ENCODE measurements at regions not wholly inside any gene's neighbourhood (a gene's known extent, or its start where the extent isn't known, plus 50 kb on each side); places are given as distances from the start of the nearest gene placed in this dataset.
"Not testable (repeated sequence)": the region's sequence is repeated elsewhere in the genome, so short reads cannot be mapped to it uniquely, and the experiment has no call there.

DNA sequence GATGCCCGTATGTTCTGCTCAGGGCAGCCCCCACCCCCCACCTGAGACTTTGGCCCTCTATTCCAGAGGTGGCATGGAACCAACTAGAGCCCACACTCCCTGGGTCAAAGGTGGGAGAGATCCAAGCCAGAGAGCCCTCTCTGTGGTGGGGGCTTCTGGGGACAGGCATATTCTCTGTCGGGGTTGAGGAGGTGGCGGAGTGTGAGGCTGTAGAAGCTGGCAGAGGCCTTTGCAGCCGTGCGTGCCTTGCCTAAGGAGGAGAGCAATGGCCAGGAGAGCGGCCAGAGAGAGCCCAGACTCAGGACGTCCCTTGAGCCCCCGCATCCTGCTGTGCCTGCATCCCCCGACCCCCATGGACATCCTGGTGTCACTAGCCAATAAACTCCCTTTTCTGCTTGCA is 79.2 kb upstream of the HPCAL1 start:
- no peak for DNase-seq (ENCODE audit: low read depth, low spot score)

DNA sequence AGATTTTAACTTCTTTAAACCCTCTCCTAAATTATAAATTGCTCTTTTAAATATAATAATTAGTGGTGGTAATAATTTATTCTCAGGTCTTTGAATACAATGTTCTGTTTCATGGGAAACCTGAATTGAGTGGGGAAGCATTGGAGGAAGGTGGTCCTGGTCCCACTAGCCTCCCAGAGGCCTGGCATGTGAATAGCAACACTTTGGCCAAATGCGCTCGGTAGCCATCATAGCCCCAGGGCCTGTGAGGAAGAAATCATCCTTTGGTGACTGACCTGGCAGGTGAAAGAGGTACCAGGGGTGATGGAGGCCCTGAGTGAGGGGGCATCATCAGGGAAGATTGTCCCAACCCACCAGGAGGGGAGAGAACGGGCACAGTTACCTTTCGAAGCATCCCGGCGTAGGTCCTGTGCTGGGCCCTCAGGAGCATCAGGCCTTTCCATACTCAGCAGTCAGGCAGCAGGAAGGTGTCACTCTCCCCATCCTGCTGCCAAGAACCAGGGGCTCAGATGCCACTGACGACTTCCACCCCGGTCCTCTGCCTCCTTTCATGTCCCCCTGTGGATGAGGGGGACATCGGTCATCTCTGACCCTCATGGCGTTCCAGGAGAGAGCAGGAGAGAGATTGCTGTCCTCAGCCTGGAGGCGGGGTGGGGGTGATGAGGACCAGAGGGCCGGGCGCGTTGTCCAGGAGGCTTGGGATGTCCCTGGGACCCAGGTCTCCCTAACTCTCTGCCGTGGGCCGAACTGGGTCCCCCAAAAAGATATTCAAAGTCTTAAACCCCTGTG is 78.6 kb upstream of the HPCAL1 start:
- no peak for DNase-seq (ENCODE audit: low read depth, low spot score)

DNA sequence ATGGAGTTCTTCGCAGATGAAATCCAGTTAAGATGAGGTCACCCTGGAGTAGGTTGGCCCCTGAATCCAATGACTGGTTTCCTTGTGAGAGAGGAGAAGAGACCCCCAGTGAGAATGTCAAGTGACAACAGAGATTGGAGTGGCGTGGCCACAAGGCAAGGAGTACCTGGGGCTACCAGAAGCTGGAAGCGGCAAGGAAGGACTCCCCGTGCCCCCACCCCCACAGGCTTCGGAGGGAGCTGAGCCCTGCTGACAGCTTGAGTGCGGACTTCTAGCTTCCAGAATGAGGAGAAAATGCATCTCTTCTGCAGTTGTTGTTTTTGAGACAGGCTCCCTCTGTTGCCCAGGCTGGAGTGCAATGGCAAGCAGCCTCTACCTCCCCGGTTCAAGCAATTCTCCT is 78.0 kb upstream of the HPCAL1 start:
- DNase-seq (ENCODE audit: low read depth, low spot score): no peak

DNA sequence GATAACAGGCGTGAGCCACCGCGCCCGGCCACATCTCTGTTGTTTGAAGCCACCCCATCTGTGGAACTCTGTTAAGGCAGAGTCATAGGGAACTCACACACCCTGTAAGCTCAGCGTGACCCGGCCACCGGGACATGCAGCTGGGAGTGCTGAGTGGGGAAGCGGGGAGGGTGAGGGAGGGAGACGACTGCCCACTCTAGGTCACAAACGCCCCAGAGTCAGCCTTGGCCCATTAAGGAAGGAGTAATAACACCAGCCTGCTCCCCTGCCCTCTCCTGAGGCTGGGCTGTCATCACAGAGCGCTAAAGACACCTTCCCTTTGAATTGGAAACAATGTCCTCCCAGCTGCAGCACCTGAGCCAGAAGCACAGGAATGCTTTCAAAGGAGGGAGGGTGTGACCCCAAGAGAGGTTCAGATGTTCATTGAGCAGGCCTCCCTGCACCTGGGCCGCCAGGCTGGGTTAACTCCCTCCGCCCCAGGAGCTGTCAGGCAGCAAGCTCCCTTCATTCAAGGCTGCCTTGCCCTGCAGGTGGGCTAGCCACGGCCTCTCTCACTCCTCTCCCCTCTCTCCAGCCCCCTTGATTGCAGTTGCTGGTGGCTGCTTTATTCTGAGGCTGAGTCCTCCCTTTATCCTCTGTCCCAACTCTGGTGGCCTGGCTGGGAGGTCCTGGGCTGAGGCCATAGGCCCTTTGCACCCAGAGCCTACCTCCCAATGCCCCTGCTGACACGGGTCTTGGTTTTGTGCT is 77.2 kb upstream of the HPCAL1 start:
- no peak for DNase-seq (ENCODE audit: low read depth, low spot score)

DNA sequence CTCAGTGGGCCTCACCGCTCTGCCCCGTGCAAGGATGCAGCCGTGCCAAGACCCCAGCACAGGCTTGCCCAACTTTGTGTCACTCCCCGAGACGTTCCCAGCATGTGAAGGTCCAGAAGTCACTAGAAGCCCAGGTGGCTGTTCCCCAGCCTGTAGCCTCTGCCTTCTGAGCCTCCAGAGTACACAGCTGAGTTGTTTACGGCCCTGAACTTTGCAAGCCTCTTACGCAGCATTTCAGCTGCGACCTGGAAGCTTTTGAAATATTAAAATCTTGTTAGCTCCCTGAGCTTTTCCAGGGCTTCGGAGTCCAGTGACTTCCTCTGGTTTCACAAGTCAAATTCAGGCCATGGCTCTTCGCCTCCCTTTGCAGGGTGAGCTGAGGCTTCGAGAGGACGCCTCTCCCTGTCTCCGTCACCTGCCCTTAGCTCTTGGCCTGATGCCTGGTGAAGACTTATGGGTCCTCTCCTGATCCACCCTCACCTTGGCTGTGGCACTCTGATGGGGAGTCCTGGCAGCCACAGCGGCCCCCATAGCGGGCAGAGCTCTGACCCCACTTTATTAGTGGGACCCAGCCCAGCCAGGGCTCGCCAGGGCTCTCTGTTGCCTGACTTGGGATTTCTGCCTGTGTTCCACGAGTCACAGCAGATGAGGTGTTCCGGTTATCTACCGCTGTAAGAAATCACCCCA is 76.5 kb upstream of the HPCAL1 start:
- no peak for DNase-seq (ENCODE audit: low read depth, low spot score)

DNA sequence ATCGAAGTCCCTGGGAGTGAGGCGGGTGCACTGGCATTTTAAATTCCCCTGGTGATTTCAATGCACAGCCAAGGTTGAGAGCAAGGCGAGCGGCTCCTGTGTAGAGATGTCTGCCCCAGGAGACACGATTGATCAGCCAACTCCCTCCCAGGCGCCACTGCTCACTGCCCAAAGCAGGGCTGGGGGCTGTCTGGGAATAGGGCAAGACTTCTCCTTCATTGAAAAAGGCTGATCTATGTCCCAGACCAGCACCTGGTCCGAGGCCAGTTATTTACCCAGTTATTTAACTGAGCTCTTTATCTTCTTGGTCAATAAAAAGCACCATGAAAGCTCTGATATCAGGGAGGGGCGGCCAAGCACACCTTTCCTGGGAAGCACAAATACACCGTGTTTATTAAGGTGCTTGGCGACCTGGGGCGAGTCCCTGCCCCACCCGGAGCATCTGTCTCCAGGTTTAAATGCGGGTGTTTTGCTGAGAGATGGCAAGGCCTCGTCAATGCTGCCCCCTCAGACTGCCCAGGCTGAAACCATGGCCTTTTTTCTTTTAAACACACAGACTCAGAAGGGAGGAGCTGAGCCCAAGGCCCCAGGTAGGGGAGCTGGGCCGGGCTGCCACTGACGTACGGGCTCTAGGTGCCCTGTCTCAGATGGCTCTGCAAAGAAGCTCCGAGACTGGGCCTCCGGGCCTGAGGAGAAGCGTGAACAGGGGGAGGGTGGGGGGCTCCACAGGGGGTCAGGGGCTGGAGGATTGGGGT is 73.9 kb upstream of the HPCAL1 start:
- DNase-seq (ENCODE audit: low read depth, low spot score): no peak

DNA sequence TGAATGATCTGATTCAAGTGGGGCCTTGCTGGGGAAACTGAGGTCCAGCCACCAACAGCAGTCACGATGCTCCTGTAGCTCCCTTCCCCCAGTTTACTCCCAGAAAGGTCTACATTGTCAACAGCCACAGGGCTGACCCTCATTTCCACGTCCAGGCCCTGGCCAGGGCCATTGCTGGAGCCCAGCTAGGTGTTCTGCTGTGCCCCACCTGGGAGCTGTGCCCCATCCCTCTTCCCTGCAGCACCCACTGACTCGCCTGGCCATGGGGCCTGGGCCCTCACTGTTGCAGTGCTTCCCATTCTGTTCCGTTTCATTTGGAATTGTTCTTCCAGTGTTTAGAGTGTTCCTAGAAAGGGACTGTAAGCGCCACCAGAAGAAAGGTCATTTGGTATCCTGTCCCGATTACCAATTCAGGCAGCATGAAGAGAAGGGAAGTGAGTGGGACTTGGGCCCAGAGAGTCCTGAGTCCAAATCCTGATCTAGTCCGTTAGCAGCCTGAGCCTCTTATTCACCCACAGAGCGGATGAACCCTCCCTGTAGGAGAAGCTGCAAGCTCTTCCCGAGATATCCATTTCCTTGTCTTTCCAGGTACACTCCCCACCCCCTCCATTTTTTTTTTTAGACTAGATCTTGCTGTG is 73.1 kb upstream of the HPCAL1 start:
- DNase-seq (ENCODE audit: low read depth, low spot score): no peak

DNA sequence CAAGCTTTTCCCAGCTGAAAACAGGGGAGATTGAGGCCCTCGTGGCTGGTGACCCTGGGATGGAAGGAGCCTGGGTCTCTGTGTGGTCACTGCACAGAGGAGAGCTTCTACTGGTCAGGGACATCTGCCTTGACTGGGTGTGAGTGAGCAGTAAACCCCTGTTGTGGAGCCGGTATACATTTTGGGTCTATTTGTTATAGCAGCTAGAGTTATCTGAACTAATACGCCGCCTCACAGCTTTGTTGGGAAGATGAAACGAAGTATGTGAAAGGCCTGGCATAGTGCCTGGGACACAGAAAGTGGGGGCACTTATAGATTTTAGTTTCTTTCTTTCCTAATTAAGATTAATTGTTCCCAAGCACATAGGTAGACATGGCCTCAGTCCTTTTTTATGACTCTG is 72.2 kb upstream of the HPCAL1 start:
- DNase-seq (ENCODE audit: low read depth, low spot score): no peak

DNA sequence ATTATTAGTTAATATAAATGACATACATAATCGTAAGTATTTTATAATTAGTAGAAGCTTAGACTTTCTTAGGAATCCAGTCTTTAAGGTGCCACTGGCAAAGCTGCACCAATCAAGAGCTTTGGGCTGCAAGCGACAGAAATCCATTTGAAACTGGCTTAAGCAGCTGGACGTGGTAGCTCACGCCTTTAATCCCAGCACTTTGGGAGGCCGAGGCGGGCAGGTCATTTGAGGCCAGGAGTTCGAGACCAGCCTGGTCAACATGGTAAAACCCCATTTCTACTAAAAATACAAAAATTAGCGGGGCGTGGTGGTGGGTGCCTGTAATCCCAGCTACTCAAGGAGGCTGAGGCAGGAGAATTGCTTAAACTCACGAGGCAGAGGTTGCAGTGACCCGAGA is 71.8 kb upstream of the HPCAL1 start:
- not testable (repeated sequence) for DNase-seq (ENCODE audit: low read depth, low spot score)

DNA sequence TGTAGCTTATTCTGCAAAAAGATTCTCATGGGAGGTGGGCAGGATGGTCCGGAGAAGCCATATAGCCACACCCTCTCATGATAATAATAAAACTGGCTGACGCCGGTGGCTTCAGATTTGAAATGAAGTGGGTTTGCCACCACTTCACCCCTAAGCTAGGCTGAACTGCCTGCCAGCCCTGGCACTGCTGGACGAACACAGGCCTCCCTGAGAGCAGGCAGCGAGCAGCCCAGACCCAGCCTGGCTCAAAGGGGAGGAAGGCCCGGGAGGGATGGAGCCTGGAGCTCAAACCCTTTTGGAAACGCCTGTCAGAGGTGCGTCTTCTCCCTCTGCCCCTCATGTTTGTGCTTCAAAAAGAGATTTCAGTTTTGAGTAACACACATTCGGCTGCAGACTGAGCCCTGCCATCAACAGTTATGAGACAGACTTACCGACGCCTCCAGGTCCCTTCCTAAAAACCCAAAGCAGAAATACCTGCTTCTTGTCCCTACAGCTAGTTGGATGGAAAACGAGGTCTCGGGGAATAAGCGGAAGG is 71.1 kb upstream of the HPCAL1 start:
- no peak for DNase-seq (ENCODE audit: low read depth, low spot score)

DNA sequence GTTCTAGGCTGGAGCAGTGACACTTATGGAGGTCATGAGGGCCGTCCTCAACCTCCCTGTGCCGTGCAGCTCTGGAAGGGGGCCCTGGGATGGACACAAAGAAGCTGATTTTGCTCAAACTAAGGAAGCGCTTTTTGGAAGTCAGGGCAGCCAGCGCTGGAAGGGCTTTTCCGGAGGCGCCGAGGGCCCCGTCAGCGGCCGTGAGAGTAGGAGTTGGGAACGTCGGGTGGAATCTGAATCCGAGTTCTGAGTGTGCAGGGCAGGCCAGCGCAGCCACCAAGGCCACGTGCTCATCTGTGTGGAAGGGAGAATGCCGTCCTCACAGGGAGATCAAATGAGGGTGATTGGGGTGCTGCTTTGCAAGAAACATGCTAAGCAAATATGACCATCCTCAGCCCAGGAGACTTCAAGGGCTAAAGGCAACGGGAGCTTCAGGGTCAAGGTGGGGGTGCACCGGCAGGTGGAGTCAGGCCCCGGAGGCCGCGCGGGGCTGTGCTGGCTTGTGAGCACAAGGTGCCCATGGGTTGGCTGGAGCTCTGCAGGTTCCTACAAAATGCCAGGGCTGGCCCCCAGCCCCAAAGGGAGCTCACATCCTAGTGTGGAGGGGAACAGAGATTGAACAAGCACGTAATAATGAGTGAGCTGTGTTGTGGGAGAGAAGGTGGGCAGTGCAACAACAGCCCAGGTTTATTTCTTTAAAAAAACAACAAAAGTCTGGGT is 70.4 kb upstream of the HPCAL1 start:
- DNase-seq (ENCODE audit: low read depth, low spot score): no peak

DNA sequence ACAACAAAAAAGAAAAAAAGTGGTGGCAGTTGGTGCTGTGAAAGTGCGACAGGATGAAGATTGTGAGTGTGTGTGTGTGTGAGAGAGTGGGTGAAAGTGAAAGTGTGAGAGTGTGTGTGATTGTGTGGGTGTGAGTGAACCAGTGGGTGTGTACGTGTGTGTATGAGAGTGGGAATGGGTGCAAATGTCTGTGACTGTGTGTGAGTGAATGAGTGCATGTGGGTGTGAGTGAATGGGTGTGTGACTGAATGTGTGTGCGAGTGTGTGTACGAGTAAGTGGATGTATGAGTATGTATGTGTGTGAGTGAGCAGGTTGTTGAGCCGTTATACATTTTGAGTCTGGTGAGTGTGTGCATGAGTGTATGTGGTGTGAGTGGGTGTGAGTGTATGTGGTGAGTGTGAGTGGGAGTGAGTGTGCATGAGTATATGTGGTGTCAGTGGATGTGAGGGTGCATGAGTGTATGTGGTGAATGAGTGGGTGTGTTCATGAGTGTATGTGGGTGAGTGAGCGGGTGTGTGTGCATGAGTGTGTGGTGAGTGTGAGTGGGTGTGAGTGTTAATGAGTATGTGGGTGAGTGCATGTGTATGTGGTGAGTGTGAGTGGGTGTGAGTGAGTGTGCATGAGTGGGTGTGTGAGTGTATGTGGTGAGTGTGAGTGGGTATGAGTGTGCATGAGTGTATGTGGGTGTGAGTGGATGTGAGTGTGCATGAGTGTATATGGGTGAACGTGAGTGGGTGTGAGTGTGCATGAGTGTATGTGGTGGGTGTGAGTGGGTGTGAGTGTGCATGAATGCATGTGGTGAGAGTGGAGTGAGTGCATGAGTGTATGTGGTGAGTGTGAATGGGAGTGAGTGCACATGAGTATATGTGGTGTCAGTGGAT is 69.3 kb upstream of the HPCAL1 start:
- DNase-seq (ENCODE audit: low read depth, low spot score): no peak

DNA sequence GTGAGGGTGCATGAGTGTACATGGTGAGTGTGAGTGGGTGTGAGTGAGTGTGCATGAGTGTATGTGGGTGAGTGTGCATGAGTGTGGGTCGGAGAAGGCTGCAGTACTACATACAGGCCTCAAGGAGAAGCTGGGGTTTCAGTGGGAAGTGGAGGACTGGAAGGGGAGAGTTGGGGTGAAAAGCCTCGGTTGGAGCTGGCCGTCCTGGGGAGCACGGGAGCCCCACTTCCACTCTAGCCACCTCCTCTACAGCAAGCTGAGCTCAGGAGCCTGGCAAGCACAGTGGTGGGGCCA is 68.7 kb upstream of the HPCAL1 start:
- DNase-seq (ENCODE audit: low read depth, low spot score): no peak

DNA sequence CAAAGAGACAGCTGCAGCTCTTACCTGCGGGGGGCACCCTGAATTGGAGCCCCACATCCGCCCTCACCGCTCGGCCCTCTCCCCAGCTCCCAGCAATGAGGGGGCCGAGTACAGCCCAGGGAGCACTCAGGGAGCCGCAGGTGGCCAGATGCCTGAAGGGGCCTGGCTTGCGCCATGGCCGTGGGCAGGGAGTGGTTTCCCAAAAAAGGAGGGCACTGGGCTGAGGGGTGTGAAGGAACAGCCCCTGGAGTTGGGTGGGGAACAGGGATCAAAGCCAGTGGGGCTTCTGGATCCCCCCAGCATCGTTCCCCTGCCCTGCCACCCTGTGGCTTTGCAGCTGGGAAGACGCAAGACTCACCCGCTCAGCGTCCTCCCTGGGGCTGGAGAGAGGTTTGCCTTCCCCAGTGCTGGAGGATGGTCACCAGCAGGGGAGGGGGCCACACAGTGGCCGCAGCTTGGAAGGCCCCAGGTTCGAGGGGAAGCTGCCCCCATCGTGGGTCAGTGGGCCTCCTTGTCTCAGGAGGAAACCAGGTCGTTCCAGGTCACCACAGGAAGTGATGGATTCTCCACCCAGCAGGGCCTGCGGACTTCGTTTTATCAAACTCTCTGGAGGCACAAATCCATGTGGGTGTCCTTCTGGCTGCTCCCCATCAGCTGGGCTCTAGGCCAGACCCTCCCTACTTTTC is 68.2 kb upstream of the HPCAL1 start:
- no peak for DNase-seq (ENCODE audit: low read depth, low spot score)

DNA sequence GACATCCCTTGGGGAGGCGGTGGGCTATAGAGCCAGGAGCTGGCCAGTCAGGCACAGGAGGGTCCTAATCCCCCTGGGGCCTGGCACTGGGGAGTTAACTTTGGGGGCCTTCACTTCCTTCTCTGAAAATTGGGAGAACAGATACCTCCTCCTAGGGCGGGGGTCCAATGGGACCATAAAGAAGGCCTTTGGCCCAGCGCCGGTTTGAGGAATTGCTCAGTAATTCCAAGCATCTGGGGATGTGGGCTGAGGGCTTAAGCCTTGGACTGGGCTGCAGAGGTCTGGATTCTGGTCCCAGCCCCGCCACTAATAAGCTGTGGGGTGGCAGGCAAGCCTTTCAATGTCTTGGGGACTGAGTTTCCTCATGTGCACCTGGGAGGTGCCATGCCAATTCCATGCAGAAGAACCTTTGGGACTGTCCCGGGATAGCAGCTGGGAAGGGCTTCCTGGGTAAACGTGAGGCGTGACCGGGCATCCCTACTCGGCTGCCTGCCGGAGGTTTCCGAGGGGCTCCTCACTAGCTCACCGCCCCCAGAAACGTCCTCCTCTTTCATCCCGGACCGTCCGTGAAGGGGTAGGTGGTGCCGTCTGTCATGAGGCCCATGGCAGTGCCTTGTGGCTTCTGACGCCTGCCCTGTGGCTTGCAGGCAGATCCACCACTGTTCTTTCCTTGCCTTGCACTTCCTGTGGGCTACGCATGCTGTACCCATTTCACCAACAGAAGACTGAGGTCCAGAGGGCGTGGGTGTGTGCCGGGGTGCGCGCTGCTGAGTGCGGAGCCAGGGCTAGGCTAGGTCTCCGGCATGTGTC is 67.4 kb upstream of the HPCAL1 start:
- DNase-seq (ENCODE audit: low read depth, low spot score): peak; percentile 59

DNA sequence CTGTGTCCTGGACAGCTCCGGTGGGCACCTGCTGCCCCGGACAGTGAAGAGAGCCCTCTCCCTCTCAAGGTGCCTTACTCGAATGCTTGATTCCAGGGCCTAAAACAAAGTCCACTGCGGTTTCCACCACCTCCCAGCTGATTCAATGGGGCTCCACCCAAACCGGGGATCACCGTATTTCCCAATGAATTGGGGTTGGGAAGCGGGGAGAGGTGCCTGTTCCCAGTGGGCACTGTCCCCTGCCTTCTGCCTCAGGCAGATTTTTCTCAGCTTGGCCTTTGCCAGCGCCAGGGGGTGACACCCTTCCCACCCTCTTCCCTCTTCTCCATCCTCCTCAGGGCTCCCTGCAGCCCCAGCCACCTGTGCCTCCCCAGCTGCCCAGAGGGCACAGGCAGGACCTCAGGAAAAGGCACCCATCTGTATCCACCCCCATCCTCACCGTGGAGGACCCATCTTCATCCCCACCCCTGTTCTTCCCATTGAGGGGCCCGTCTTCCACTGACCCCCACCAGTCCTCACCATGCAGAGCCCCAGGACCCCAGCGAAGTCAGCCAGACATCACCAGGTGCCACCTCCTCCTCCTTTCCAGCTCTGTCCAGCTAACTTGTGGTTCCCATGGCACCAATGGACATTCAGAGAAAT is 66.7 kb upstream of the HPCAL1 start:
- DNase-seq (ENCODE audit: low read depth, low spot score): no peak

DNA sequence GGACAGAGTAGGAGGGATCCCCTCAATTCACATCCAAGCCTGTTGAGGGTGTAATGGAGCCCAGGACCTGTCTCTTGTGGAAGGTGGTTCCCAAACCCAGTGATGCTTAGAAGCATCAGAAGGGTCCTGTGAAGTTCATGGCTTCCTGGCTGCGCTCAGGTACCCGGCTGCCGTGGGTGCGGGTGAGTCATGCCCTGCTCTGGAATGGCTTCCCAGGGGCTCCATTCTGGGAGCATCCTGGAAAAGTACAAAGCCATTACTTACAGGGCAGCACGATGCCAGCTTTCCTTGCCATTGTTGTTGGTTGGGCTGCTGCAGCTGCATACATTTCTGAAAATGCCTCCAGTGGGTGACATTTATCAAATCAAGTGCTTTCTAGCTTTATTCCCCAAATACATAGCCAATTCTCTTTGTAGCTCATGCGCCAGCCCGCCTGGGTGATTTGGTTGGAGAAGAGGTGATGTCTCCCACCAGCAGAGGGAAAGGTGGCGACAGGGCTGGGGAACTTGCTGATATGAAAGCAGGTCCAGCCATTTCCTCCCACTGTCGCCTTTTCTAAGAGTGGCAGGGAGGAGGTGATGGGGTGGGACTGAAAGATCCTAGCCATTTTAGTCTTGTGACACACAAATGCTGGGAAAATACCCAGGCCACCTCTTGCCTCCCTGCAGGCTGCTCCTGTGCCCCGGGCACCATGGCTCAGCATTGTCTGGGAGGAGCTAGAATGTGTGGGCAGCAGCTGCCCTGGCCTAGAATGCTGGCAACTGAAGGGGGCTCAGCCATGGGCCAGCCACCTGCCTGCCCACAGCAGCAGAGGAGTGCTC is 65.9 kb upstream of the HPCAL1 start:
- peak; percentile 14 for DNase-seq (ENCODE audit: low read depth, low spot score)
